Mesenchymal stem cell (in vitro differentiated cells and primary cell): ENCODE measurements at regions not wholly inside any gene's neighbourhood (a gene's known extent, or its start where the extent isn't known, plus 50 kb on each side); places are given as distances from the start of the nearest gene placed in this dataset. TPM values are rescaled to one million over a fixed set of nuclear protein-coding genes. Genes with fewer than 3 reads are reported as not detected.

Experiments used
- small RNA-seq: library from polyadenylated mRNA; stranded (forward); fragments of <200 nt; extraction: miRNeasy Mini kit (QIAGEN cat#:217004); gene quantifications from one replicate; pipeline ENCODE3, GENCODE V24; 2013; ENCODE audit warnings: low read depth

Small RNAs in the stretch of these regions (small RNA-seq; reads per million reads assigned to genes)
- not detected for gene RF00019
